ENCODE measurements at regions not wholly inside any gene's neighbourhood (a gene's known extent, or its start where the extent isn't known, plus 50 kb on each side); places are given as distances from the start of the nearest gene placed in this dataset.

DNA sequence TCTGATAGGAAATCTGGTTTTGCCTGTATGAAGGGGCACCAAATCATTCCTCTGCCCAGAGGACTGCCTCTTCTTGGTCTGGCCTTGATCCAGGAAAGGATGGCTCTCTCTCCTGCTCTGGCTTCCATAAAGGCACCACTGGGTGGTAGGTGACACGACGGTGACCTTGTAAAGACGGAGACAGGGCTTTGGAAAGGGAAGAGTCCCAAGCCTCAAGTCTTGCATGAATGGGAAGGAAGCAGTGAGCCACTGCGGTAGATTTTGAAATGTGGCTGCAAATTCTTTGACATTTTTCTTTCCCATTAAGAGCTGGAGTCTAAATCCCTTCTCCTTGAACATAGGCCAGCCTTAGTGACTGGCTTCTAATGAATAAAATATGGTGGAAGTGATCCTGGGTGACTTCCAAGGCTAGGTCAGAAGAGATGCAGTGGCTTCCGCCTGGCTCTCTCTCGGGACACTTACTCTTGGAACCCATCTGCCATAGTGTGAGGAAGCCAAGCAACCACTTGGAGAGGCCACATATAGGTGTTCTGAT, 347.4 kb downstream of the BCOR start:
- DNase-seq (ENCODE audit: low spot score) (no peak), ATAC-seq (ENCODE audit: low FRiP score) (no peak)
- TF ChIP-seq, protein P1, sequence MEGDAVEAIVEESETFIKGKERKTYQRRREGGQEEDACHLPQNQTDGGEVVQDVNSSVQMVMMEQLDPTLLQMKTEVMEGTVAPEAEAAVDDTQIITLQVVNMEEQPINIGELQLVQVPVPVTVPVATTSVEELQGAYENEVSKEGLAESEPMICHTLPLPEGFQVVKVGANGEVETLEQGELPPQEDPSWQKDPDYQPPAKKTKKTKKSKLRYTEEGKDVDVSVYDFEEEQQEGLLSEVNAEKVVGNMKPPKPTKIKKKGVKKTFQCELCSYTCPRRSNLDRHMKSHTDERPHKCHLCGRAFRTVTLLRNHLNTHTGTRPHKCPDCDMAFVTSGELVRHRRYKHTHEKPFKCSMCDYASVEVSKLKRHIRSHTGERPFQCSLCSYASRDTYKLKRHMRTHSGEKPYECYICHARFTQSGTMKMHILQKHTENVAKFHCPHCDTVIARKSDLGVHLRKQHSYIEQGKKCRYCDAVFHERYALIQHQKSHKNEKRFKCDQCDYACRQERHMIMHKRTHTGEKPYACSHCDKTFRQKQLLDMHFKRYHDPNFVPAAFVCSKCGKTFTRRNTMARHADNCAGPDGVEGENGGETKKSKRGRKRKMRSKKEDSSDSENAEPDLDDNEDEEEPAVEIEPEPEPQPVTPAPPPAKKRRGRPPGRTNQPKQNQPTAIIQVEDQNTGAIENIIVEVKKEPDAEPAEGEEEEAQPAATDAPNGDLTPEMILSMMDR (IDR thresholded peaks at IDR 0.05) = no peak

DNA sequence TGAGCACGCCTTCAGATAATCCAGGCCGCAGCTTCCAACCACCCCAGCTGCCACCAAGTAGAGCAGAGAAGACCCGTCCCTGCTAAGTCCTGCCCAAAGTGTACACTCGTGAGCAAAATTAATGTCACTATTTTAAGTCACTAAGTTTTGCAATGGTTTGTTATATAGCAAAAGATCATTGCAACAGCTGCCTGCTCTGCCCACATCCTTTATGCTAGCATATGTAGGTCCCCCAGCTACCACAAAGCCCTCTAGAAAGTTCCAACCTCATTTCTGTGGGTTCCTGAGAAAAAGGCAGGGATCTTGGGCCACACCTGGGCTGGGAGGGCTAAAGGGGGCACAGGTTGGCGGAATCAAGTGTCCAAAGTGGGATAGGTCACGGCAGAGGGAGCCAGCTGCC, 346.9 kb downstream of the BCOR start:
- TF ChIP-seq, protein P1 (IDR thresholded peaks at IDR 0.05) = no peak
- no peak for DNase-seq (ENCODE audit: low spot score)
- ATAC-seq (ENCODE audit: low FRiP score) = no peak

DNA sequence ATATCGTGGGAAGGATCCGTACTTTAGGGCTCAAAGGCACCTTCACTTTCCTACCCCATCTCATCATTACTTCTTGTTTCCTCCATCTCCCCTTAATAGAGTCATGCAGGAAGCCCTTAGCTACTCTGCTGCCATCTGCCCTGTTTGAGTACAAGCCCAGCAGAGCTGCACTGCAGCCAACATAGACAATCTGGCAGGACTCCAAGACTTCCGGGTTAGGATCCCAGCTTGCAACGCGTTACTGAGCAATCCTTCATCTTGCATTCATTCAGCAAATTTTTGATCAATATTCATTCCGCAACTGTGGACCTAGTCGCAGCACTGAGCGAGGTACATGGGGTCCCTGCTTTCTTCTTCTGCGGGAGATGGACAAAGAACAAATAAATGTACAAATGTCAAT, 344.9 kb downstream of the BCOR start:
- ATAC-seq (ENCODE audit: low FRiP score) (no peak), DNase-seq (ENCODE audit: low spot score) (no peak)
- TF ChIP-seq, protein P1 (IDR thresholded peaks at IDR 0.05) = no peak

DNA sequence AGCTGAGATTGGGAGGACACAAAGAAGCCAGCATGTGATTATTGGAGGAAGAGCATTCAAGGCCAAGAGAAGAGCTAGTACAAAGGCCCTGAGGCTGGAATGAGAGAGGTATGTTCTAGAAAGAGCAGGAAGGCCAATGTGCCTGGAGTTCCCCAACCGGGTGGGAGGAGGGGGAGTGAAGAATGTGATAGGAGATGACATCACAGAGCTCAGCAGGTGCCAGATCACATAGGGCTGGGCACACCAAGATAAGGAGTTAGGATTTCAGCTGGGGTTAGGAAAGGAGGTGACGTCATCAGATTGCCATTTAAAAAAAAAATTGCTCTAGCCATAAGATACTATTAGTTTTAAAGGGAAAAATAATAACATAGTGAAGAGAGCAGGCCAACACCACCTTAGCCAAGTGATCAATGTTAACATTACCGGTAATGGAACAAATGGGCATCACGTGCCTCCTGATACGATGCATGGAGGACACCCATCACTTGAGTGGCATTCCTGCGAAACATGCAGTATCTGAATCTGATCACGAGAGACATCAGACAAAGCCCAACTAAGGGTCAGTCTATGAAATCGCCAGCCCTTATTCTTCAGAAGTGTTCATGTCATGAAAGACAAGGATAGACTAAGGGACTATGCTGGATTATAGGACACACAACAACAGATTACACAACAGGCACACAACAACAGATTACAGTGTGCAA, 344.3 kb downstream of the BCOR start:
- TF ChIP-seq, protein P1 (IDR thresholded peaks at IDR 0.05) = no peak
- DNase-seq (ENCODE audit: low spot score) (no peak), ATAC-seq (ENCODE audit: low FRiP score) (peak; percentile 42)

DNA sequence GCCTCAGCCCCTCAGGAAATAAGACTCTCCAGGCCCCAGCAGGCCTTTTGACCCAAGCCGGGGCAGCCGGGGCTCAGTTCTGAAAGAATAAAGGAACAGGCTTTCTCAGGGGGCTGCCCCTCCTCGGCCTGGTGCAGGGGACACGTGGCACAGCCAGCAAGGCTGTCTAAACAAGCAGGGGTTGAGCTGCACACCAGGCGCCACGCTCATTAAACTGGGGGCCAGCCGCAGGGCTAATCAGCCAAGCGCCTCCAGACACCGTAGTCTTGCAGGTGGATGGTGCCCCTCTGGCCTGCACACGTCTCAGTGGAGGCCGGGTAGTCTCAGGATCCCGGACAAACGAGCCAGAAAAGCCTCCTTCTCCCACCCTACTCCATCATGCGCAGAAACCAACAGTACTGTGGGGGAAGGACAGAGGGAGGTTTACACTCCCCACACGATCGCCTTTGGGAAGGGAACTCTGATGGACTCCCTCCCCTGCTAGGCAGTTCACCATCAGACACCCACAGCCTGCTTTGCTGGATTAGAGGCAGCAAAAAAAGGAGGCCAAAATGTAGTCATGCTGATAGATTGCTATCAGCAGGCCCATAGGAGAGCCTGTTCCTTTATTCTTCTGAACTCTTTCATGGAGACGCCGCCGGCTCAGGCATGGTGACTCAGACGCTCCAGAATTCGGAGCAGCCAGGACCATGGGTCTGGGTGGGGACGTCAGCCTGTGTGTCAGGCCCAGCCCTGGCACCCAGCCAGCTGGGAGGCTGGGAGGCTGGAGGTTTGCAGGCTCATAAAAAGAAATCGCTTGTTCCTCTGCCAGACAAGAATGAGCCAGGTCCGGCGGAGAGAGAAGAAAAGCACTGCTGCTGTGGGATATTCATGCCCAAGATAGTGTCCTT, 342.4 kb downstream of the BCOR start:
- peak; percentile 66 for DNase-seq (ENCODE audit: low spot score)
- ATAC-seq (ENCODE audit: low FRiP score) = peak; percentile 62
- TF ChIP-seq, protein P1 (IDR thresholded peaks at IDR 0.05) = no peak

DNA sequence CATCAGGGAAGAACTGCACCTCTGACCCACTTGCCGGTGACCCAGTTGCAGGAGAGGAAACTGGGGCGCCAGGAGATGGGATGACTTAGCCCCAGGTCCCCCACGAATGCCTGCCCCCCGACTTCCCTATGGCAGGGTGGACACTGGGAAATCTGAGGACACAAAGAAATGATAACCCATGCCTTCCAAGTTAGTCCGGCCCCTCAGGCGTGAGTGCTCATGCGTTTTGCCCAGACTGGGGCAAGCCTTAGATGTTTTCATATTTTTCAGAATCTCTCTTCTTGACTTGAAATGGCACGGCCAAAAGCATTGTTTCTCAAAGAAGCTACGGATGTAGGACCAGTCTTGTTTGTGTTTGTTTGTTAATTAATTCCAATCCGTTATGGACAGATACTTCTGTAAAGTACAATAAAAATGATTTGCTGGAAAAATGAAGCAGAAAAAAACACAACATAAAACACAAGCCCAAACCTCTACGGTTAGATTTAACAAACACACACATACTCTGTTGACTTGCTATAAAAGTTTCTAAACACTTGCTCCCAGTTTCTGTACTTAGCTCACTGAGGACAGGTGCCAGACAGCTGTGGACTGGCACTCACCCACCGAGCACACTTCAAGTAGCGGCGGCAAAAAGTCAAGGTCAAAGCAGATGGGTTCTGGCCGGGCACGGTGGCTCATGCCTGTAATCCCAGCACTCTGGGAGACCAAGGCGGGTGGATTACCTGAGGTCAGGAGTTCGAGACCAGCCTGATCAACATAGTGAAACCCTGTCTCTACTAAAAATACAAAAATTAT, 341.5 kb downstream of the BCOR start:
- DNase-seq (ENCODE audit: low spot score) (peak; percentile 27), ATAC-seq (ENCODE audit: low FRiP score) (no peak)
- TF ChIP-seq, protein P1 (IDR thresholded peaks at IDR 0.05) = no peak
